Activated CD4-positive, alpha-beta memory T cell treated with anti-CD3 and anti-CD28 coated beads, Interleukin-2, amount 10 ng/mL, durations not matched to agents 7 days and 5 days (primary cell): ENCODE measurements at regions not wholly inside any gene's neighbourhood (a gene's known extent, or its start where the extent isn't known, plus 50 kb on each side); places are given as distances from the start of the nearest gene placed in this dataset.

ENCODE experiments used
- CTCF ChIA-PET: fragments of 350-600 bp; sonication (Branson Sonifier 250); formaldehyde crosslinking; loops from one replicate; lab custom pipeline; 2021; ENCODE audit warnings: antibody characterized with exemption, inconsistent platforms; lab: Charles Lee
- POLR2A ChIA-PET: fragments of 350-600 bp; sonication (Branson Sonifier 250); formaldehyde crosslinking; loops from one replicate; lab custom pipeline; 2021; ENCODE audit warnings: antibody characterized with exemption; lab: Charles Lee
- DNase-seq: peaks from one replicate; pipeline ENCODE4 v3.0.0-alpha.2; 2020
- H3K27ac Mint-ChIP-seq: one replicate; pipeline ENCODE4 v1.8.0; 2021; ENCODE audit warnings: mild to moderate bottlenecking, mixed read lengths
- H3K27me3 Mint-ChIP-seq: one replicate; pipeline ENCODE4 v1.8.0; 2021; ENCODE audit warnings: mixed read lengths
- H3K36me3 Mint-ChIP-seq: one replicate; pipeline ENCODE4 v1.8.0; 2021; ENCODE audit warnings: low read depth, mixed read lengths
- H3K4me1 Mint-ChIP-seq: one replicate; pipeline ENCODE4 v1.8.0; 2021; ENCODE audit warnings: mixed read lengths
- H3K4me3 Mint-ChIP-seq: one replicate; pipeline ENCODE4 v1.8.0; 2021; ENCODE audit warnings: mild to moderate bottlenecking, mixed read lengths
- H3K9me3 Mint-ChIP-seq: one replicate; pipeline ENCODE4 v1.8.0; 2021; ENCODE audit warnings: mixed read lengths

GRCh38 chr11:42058794-42059193, 599.3 kb upstream of the LRRC4C start:
- Mint-ChIP-seq H3K9me3 (peaks cover 7% of the 10 kb centered on the region), H3K36me3 (no peaks in the 10 kb centered on the region), H3K27me3 (no peaks in the 10 kb centered on the region), H3K27ac (no peak overlapping the region), H3K4me3 (no peak overlapping the region), H3K4me1 (no peaks in the 10 kb centered on the region)
- DNase-seq = no peak
- ChIA-PET POLR2A (no interaction called here), CTCF (no interaction called here)

DNA sequence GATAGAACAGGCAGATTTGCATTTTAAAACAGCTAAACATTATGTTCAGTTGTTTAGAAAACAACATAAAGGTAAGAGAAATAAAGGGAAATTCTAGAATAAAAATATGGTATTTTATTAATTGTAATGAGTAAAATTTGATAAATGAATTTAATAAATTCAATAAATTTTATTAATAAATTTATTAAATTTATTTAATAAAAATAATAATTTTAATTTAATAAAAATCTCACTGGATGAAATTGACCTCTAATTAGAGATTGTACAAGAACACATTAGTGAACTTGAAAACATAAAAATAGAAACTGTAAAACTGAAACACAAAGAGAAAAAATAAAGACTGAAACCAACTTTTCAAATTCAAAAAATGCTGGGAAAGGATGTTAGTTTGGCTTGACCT, 605.7 kb upstream of the LRRC4C start:
- CTCF ChIA-PET = no interaction called here
- no peak for DNase-seq
- Mint-ChIP-seq H3K36me3 (no peaks in the 10 kb centered on the region), H3K9me3 (peaks cover 18% of the 10 kb centered on the region), H3K4me1 (no peaks in the 10 kb centered on the region), H3K27ac (no peak overlapping the region), H3K27me3 (no peaks in the 10 kb centered on the region), H3K4me3 (no peak overlapping the region)
- POLR2A ChIA-PET = no interaction called here

GRCh38 chr11:42066113-42066512, 606.7 kb upstream of the LRRC4C start:
- H3K27me3 Mint-ChIP-seq = no peaks in the 10 kb centered on the region
- H3K4me3 Mint-ChIP-seq = no peak overlapping the region
- ChIA-PET POLR2A (no interaction called here), CTCF (no interaction called here)
- H3K36me3 Mint-ChIP-seq = no peaks in the 10 kb centered on the region
- H3K4me1 Mint-ChIP-seq = no peaks in the 10 kb centered on the region
- H3K9me3 Mint-ChIP-seq = peaks cover 18% of the 10 kb centered on the region
- DNase-seq = no peak
- H3K27ac Mint-ChIP-seq = no peak overlapping the region

DNA sequence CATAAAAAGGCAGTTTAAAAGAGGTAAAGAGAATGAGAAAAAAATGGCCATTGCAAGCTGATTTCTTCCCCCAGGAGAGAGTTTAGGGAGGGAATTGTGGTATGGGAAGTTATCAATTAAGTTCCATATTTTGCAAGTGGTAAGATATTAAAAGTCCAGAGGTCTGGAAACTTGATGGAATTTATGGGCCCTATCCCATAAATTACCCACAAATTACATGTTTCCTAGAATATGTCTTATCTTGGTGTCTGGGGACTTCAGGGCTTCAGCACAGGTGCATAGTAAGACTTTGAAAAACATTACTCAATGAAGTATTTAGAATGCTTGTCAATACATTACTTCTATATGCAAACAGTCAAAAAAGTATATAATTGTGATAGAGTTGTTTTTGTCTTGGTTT, 614.9 kb upstream of the LRRC4C start:
- H3K36me3 Mint-ChIP-seq = no peaks in the 10 kb centered on the region
- no peak overlapping the region for H3K4me3 Mint-ChIP-seq
- ChIA-PET POLR2A (no interaction called here), CTCF (no interaction called here)
- peaks cover 8% of the 10 kb centered on the region for H3K9me3 Mint-ChIP-seq
- no peaks in the 10 kb centered on the region for H3K27me3 Mint-ChIP-seq
- H3K4me1 Mint-ChIP-seq = no peaks in the 10 kb centered on the region
- no peak for DNase-seq
- no peak overlapping the region for H3K27ac Mint-ChIP-seq

DNA sequence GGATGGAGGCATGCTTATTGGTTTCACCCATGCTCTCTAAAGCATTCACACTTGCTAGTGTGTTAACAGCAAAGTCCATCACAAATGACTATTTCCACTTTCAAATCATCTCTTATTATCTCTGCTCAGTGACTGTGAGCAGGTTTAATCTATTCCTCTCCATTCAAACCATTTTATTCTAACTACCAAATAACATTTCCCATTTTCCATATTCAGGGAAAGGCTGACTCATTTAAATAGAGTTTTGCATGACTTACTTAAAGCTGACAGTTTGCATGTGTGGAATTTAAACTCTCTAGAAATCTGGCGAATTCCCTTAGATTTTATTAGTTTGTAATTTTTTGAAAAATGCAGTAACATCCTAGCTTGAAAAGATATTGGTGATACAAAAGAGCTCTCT, 615.7 kb upstream of the LRRC4C start:
- CTCF ChIA-PET = no interaction called here
- Mint-ChIP-seq H3K27ac (no peak overlapping the region), H3K27me3 (no peaks in the 10 kb centered on the region), H3K9me3 (peaks cover 8% of the 10 kb centered on the region), H3K4me3 (no peak overlapping the region), H3K36me3 (no peaks in the 10 kb centered on the region), H3K4me1 (no peaks in the 10 kb centered on the region)
- POLR2A ChIA-PET = no interaction called here
- no peak for DNase-seq

DNA sequence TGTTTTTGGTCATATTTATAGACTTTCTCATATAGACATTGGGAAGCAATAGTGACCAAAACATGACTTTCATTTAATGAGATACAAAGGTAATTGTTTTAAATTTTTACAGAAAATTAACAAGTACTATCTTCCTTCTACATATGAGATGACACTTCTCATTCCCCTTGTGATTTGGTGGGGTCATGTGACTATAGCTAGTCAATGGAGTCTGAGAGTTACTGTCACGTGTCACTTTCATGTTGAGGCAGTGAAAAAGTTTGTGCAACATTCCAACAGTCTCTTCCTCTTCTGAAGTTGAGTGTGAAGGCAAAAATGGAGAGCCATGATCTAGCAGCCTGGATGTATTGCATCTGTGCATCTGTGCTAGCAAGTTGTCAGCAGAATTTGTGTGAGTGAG, 618.3 kb upstream of the LRRC4C start:
- no peak for DNase-seq
- H3K27me3 Mint-ChIP-seq = no peaks in the 10 kb centered on the region
- H3K27ac Mint-ChIP-seq = no peak overlapping the region
- H3K4me3 Mint-ChIP-seq = no peak overlapping the region
- POLR2A ChIA-PET = no interaction called here
- H3K36me3 Mint-ChIP-seq = no peaks in the 10 kb centered on the region
- CTCF ChIA-PET = no interaction called here
- H3K9me3 Mint-ChIP-seq = peaks cover 12% of the 10 kb centered on the region
- no peaks in the 10 kb centered on the region for H3K4me1 Mint-ChIP-seq

DNA sequence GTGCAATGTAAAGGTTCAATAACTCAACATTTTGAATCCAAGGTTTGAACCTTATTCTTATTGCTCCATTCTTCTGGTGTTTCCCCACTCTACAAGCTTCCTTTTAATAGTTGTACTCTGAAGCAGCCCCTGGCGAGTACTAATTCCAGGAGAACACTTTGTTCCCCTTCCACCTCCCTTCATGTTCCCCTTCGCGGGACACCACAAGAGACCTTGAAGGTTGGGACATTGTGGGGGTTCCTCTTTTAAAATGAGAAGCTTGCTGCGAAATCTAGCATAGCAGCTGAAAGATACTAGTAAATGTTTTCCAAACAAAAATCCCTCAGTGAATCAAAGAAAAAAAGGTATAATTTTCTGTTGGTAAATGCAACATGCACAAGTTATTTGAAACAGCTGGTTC, 626.3 kb upstream of the LRRC4C start:
- H3K9me3 Mint-ChIP-seq = peaks cover 17% of the 10 kb centered on the region

DNA sequence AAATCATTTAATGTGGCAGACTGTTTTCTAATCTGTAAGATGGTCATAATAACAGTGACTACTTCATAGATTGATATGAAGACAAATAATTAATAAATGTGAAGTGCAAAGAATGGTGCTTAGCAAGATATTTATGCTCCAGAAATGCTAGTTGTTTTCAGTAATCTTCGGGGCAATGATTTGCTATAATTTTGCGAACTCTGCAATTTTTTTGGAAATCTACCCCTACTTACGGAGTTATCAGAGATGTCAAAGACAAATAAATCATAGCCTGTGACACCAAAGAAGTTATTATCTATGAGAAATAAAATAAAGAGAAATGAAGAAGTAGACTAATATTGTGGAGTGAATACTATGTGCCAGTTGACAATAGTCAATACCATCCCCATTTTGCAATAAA, 634.1 kb upstream of the LRRC4C start:
- POLR2A ChIA-PET = no interaction called here
- Mint-ChIP-seq H3K4me1 (no peaks in the 10 kb centered on the region), H3K9me3 (peaks cover 21% of the 10 kb centered on the region), H3K27ac (no peak overlapping the region), H3K27me3 (no peaks in the 10 kb centered on the region), H3K36me3 (no peaks in the 10 kb centered on the region), H3K4me3 (no peak overlapping the region)
- DNase-seq = no peak
- CTCF ChIA-PET = no interaction called here

More for the DNA sequence above, 626.3 kb upstream of the LRRC4C start:
- ChIA-PET POLR2A (no interaction called here), CTCF (no interaction called here)
- Mint-ChIP-seq H3K36me3 (no peaks in the 10 kb centered on the region), H3K4me1 (no peaks in the 10 kb centered on the region), H3K4me3 (no peak overlapping the region), H3K27me3 (no peaks in the 10 kb centered on the region), H3K27ac (no peak overlapping the region)
- no peak for DNase-seq

- CTCF ChIA-PET = no interaction called here
- no peaks in the 10 kb centered on the region for H3K27me3 Mint-ChIP-seq
- DNase-seq = no peak
- H3K4me1 Mint-ChIP-seq = no peaks in the 10 kb centered on the region
- no peak overlapping the region for H3K4me3 Mint-ChIP-seq
- H3K36me3 Mint-ChIP-seq = no peaks in the 10 kb centered on the region
- POLR2A ChIA-PET = no interaction called here
- no peak overlapping the region for H3K27ac Mint-ChIP-seq
- peaks cover 16% of the 10 kb centered on the region for H3K9me3 Mint-ChIP-seq
These were observed 638.6 kb upstream of the LRRC4C start for GRCh38 chr11:42098075-42098474.

DNA sequence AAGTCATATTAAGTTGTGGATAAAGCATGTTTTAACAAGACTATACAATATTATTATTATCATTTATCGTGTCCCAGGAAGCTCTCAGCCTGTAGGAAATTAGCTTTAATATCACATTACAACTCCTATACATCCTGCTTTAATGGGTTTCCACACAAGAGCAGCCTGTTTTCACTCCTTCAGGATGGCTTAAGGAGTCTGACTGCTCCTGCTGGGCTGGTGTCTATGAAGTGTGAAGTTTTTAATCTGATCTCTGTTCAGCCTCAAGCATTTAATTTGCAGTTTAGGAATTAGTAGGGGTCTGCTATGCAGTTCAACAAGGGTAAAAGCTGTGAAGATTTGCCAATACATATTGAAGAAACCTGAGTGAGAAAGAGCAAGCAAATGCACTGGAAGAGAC, 653.4 kb upstream of the LRRC4C start:
- POLR2A ChIA-PET = no interaction called here
- Mint-ChIP-seq H3K27ac (no peak overlapping the region), H3K36me3 (no peaks in the 10 kb centered on the region), H3K4me1 (no peaks in the 10 kb centered on the region), H3K9me3 (peaks cover 3% of the 10 kb centered on the region), H3K27me3 (no peaks in the 10 kb centered on the region), H3K4me3 (no peak overlapping the region)
- CTCF ChIA-PET = no interaction called here
- DNase-seq = no peak

- Mint-ChIP-seq H3K27me3 (no peaks in the 10 kb centered on the region), H3K4me1 (no peaks in the 10 kb centered on the region), H3K9me3 (peaks cover 3% of the 10 kb centered on the region), H3K4me3 (no peak overlapping the region), H3K36me3 (no peaks in the 10 kb centered on the region), H3K27ac (no peak overlapping the region)
- ChIA-PET CTCF (no interaction called here), POLR2A (no interaction called here)
- no peak for DNase-seq
These were observed 655.5 kb upstream of the LRRC4C start for GRCh38 chr11:42114927-42115326.

GRCh38 chr11:42138454-42138853, 679.0 kb upstream of the LRRC4C start:
- Mint-ChIP-seq H3K9me3 (peaks cover 11% of the 10 kb centered on the region), H3K27me3 (no peaks in the 10 kb centered on the region), H3K36me3 (no peaks in the 10 kb centered on the region), H3K4me3 (no peak overlapping the region), H3K4me1 (no peaks in the 10 kb centered on the region), H3K27ac (no peak overlapping the region)
- DNase-seq = no peak
- ChIA-PET POLR2A (no interaction called here), CTCF (no interaction called here)

DNA sequence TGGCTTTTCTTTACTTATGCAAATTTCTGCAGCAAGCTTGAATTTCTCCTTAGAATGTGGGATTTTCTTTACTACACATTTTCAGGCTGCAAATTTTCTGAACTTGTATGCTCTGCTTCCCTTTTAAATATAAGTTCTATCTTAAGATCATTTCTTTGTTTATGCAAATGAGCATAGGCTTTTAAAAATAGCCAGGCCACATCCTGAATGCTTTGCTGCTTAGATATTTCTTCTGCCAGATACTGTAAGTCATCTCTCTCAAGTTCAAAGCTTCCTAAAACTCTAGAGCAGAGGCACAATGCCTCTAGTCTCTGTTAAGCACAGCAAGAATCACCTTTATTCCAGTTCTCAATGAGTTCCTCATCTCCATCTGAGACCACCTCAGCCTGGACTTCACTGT, 685.9 kb upstream of the LRRC4C start:
- Mint-ChIP-seq H3K9me3 (peaks cover 28% of the 10 kb centered on the region), H3K36me3 (no peaks in the 10 kb centered on the region), H3K4me1 (no peaks in the 10 kb centered on the region), H3K27ac (no peak overlapping the region), H3K4me3 (no peak overlapping the region), H3K27me3 (no peaks in the 10 kb centered on the region)
- POLR2A ChIA-PET = no interaction called here
- CTCF ChIA-PET = no interaction called here
- DNase-seq = no peak

- CTCF ChIA-PET = no interaction called here
- no peaks in the 10 kb centered on the region for H3K4me1 Mint-ChIP-seq
These were observed 702.4 kb upstream of the LRRC4C start for GRCh38 chr11:42161886-42162285.

DNA sequence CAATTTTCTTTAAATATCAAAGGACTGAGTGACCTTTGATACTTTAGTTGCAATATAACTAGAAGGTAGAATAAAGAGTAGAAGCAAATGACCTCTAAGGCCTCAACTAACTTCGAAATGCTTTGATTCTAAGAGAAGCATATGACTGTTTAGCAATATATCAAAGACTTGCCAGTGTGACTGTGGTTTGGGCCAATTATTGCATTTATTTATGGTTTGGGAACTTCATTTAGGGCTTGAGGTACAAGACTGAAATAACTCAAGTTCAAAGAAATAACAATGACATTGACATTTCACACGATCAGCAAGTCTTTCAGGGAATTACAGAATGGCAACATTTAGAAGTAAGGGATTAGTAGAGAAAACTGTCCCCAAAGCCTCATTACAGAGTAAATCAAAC, 709.7 kb upstream of the LRRC4C start:
- no peaks in the 10 kb centered on the region for H3K4me1 Mint-ChIP-seq
- H3K27me3 Mint-ChIP-seq = no peaks in the 10 kb centered on the region
- POLR2A ChIA-PET = no interaction called here
- no peaks in the 10 kb centered on the region for H3K36me3 Mint-ChIP-seq
- CTCF ChIA-PET = no interaction called here
- no peak for DNase-seq
- peaks cover 4% of the 10 kb centered on the region for H3K9me3 Mint-ChIP-seq
- no peak overlapping the region for H3K27ac Mint-ChIP-seq
- no peak overlapping the region for H3K4me3 Mint-ChIP-seq

More at GRCh38 chr11:42161886-42162285, 702.4 kb upstream of the LRRC4C start:
- no peak for DNase-seq
- Mint-ChIP-seq H3K27ac (no peak overlapping the region), H3K27me3 (no peaks in the 10 kb centered on the region), H3K36me3 (no peaks in the 10 kb centered on the region), H3K4me3 (no peak overlapping the region), H3K9me3 (peaks cover 2% of the 10 kb centered on the region)
- POLR2A ChIA-PET = no interaction called here
